ENCODE measurements at regions not wholly inside any gene's neighbourhood (a gene's known extent, or its start where the extent isn't known, plus 50 kb on each side); places are given as distances from the start of the nearest gene placed in this dataset.

GRCh38 chr5:171537923-171538537, 118.6 kb downstream of the FGF18 start:
- no peaks in the 10 kb centered on the region for H3K36me3 ChIP-seq
- ATAC-seq: no peak
- WGBS (ENCODE audit: insufficient coverage, low coverage, low lambda C conversion rate, missing lambda C conversion rate): 60% methylated on average over 3 of the region's 3 CpGs
- no peaks in the 10 kb centered on the region for H3K9me3 ChIP-seq
- intact Hi-C loops (cut with DNase I): no loop called here
- no peak overlapping the region for H3K27ac ChIP-seq
- TF ChIP-seq POLR2A (IDR thresholded peaks at IDR 0.05): no peak
- no peak for TF ChIP-seq CTCF (IDR thresholded peaks at IDR 0.05)
- no peak for DNase-seq
- H3K4me3 ChIP-seq: no peak overlapping the region
- no peaks in the 10 kb centered on the region for H3K4me1 ChIP-seq
- H3K27me3 ChIP-seq: no peaks in the 10 kb centered on the region

GRCh38 chr5:171538681-171539080, 119.2 kb downstream of the FGF18 start:
- intact Hi-C loops (cut with DNase I): no loop called here
- no peak overlapping the region for H3K4me3 ChIP-seq
- no peaks in the 10 kb centered on the region for H3K36me3 ChIP-seq
- H3K27ac ChIP-seq: no peak overlapping the region
- H3K27me3 ChIP-seq: no peaks in the 10 kb centered on the region
- 58% methylated on average over 3 of the region's 4 CpGs for WGBS (ENCODE audit: insufficient coverage, low coverage, low lambda C conversion rate, missing lambda C conversion rate)
- no peak for ATAC-seq
- no peaks in the 10 kb centered on the region for H3K9me3 ChIP-seq
- H3K4me1 ChIP-seq: no peaks in the 10 kb centered on the region
- no peak for DNase-seq
- no peak for TF ChIP-seq POLR2A (IDR thresholded peaks at IDR 0.05)
- TF ChIP-seq CTCF (IDR thresholded peaks at IDR 0.05): no peak

GRCh38 chr5:171540865-171541264, 121.4 kb downstream of the FGF18 start:
- H3K9me3 ChIP-seq: no peaks in the 10 kb centered on the region
- no peaks in the 10 kb centered on the region for H3K27me3 ChIP-seq
- H3K4me1 ChIP-seq: no peaks in the 10 kb centered on the region
- ATAC-seq: no peak
- intact Hi-C loops (cut with DNase I): no loop called here
- TF ChIP-seq CTCF (IDR thresholded peaks at IDR 0.05) (no peak), POLR2A (IDR thresholded peaks at IDR 0.05) (no peak)
- no peak overlapping the region for H3K27ac ChIP-seq
- no peak overlapping the region for H3K4me3 ChIP-seq
- no peak for DNase-seq
- no peaks in the 10 kb centered on the region for H3K36me3 ChIP-seq
- WGBS (ENCODE audit: insufficient coverage, low coverage, low lambda C conversion rate, missing lambda C conversion rate): 71% methylated on average over 5 of the region's 5 CpGs

- Histone ChIP-seq H3K36me3 (no peaks in the 10 kb centered on the region), H3K27ac (no peak overlapping the region), H3K9me3 (no peaks in the 10 kb centered on the region), H3K27me3 (no peaks in the 10 kb centered on the region), H3K4me1 (no peaks in the 10 kb centered on the region), H3K4me3 (no peak overlapping the region)
- intact Hi-C loops (cut with DNase I): no loop called here
- no peak for ATAC-seq
- TF ChIP-seq POLR2A (IDR thresholded peaks at IDR 0.05) (no peak), CTCF (IDR thresholded peaks at IDR 0.05) (no peak)
- DNase-seq: no peak
- WGBS (ENCODE audit: insufficient coverage, low coverage, low lambda C conversion rate, missing lambda C conversion rate): 100% methylated on average over 1 of the region's 13 CpGs
Measured at GRCh38 chr5:171541341-171541776, 121.9 kb downstream of the FGF18 start.

Data from right lobe of liver (tissue), 6 donors.